Lower lobe of right lung (tissue), 2 donors: ENCODE measurements at regions not wholly inside any gene's neighbourhood (a gene's known extent, or its start where the extent isn't known, plus 50 kb on each side); places are given as distances from the start of the nearest gene placed in this dataset.

Experiments
- ATAC-seq, 2 donors: fragments of 200-7000 bp; cut with Tn5 transposase; one replicate each; pipeline ENCODE4 v1.9.1; 2020 to 2022; ENCODE audit warnings: mild to moderate bottlenecking in 2 of 2, moderate library complexity in 2 of 2
- DNase-seq: peaks from one replicate; pipeline ENCODE4 v3.0.0-alpha.2; 2020
- H3K27ac ChIP-seq: fragments of 200-600 bp; one replicate; pipeline ENCODE4 v1.8.0; 2022
- H3K27me3 ChIP-seq: fragments of 200-600 bp; one replicate; pipeline ENCODE4 v1.8.0; 2022; ENCODE audit warnings: low read depth
- H3K36me3 ChIP-seq: fragments of 200-600 bp; one replicate; pipeline ENCODE4 v1.8.0; 2022; ENCODE audit warnings: mild to moderate bottlenecking
- H3K4me1 ChIP-seq: fragments of 200-600 bp; one replicate; pipeline ENCODE4 v1.8.0; 2022
- H3K4me3 ChIP-seq: fragments of 200-600 bp; one replicate; pipeline ENCODE4 v1.8.0; 2022; ENCODE audit warnings: mild to moderate bottlenecking
- H3K9me3 ChIP-seq: fragments of 200-600 bp; one replicate; pipeline ENCODE4 v1.8.0; 2022
- intact Hi-C: fragments of 100-400 bp; cut with DNase I; formaldehyde crosslinking; loops from one replicate; pipeline ENCODE4 v1.11.0; 2022
- TF ChIP-seq, protein P1 (sequence below): fragments of 200-600 bp; IDR thresholded peaks from one replicate; pipeline ENCODE4 v1.8.0; 2022; ENCODE audit warnings: antibody characterized with exemption, mild to moderate bottlenecking
- donor health status: DM: no; HTN: yes; CAD: no; lungs with severe emphysema.

DNA sequence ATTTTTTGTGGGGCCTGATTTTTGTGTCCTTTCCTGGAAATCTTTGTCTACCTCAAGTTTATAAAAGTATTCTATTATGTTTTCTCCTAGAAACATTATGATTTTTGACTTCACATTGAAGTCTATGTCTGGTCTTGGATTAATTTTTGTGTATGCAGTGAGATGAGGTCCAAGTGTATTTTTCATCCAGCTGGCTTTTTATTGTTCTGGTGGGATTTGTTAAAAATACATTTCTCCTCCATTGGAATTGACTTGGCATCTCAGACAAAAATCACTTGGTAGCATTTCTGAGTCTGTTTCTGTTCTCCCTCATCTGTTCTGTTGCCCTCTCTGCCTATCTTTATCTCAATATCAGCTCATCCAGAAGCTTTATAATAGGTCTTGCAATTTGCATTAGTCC lies 109.0 kb downstream of the IRX1 start:
- Histone ChIP-seq H3K27me3 (peaks cover 6% of the 10 kb centered on the region), H3K4me3 (no peak overlapping the region), H3K4me1 (no peaks in the 10 kb centered on the region), H3K27ac (no peak overlapping the region), H3K36me3 (no peaks in the 10 kb centered on the region), H3K9me3 (no peaks in the 10 kb centered on the region)
- ATAC-seq: no peak
- TF ChIP-seq, protein P1, sequence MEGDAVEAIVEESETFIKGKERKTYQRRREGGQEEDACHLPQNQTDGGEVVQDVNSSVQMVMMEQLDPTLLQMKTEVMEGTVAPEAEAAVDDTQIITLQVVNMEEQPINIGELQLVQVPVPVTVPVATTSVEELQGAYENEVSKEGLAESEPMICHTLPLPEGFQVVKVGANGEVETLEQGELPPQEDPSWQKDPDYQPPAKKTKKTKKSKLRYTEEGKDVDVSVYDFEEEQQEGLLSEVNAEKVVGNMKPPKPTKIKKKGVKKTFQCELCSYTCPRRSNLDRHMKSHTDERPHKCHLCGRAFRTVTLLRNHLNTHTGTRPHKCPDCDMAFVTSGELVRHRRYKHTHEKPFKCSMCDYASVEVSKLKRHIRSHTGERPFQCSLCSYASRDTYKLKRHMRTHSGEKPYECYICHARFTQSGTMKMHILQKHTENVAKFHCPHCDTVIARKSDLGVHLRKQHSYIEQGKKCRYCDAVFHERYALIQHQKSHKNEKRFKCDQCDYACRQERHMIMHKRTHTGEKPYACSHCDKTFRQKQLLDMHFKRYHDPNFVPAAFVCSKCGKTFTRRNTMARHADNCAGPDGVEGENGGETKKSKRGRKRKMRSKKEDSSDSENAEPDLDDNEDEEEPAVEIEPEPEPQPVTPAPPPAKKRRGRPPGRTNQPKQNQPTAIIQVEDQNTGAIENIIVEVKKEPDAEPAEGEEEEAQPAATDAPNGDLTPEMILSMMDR: no peak
- DNase-seq: no peak
- intact Hi-C loops: no loop called here

DNA sequence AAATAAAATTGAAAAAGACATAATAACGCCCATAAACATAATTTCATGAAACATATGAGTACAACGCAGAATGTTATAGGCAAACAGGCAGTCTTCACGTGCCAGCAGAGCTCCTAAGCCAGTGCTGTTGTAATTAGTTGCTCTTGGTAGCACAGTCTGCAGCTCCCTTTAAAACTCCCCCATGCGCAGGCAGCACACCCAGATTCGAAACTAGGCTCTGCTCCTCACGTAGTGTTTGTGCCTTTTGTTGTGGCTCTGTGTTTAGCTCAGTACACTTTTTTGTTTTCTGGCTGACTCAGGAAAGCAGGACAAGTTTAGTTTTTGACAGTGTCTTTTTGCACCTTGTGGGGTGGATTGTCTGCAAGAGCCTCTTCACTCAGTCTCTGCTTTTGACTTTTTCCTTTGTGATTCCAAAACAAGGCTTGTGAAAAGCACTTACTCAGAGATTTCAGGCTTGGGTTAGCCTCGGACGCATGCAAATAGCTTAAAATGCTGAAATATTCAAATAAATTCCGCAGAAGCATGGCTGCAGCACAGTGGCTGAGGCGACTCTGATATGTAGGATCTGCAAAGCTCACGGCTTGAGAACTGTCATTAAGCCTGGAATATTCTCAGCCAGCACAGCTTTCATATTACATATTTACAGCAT lies 113.6 kb downstream of the IRX1 start:
- Histone ChIP-seq H3K27ac (no peak overlapping the region), H3K36me3 (no peaks in the 10 kb centered on the region), H3K9me3 (no peaks in the 10 kb centered on the region), H3K4me1 (no peaks in the 10 kb centered on the region), H3K27me3 (peaks cover 6% of the 10 kb centered on the region), H3K4me3 (no peak overlapping the region)
- TF ChIP-seq, protein P1: no peak
- no peak for ATAC-seq
- DNase-seq: no peak
- intact Hi-C loops: no loop called here

DNA sequence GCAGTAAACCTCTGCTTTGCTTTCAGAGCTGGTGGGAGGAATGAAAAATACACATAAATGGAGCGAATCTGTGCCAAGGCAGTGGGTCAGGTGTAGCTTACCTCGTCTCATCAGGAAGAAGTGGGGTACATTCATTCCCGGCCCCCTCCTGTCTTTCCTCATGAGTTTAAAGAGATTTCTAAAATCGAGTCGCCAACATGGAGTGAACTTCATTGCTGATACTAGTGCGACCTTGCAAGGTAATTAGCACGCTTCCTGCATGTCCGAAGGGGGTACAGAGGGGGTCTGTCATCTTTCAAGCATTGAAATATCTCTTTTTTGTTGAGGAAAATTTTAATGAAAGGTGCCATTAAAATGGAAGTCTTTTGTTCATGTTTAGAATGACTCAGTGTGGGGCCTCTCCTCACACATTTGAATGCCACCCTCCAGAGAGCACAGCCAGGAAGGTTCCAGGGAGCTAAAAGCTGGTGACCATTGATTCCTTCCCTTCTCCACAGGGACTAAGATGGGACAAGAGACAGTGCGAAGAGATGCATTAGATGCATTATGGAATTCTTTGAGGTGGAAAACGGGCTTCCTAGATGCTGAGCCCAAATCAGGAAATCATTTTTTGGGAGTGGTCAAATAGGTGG lies 114.2 kb downstream of the IRX1 start:
- Histone ChIP-seq H3K9me3 (no peaks in the 10 kb centered on the region), H3K27ac (no peak overlapping the region), H3K4me1 (no peaks in the 10 kb centered on the region), H3K36me3 (no peaks in the 10 kb centered on the region), H3K4me3 (no peak overlapping the region), H3K27me3 (peaks cover 6% of the 10 kb centered on the region)
- no peak for DNase-seq
- TF ChIP-seq, protein P1: no peak
- no peak for ATAC-seq
- intact Hi-C loops: no loop called here

DNA sequence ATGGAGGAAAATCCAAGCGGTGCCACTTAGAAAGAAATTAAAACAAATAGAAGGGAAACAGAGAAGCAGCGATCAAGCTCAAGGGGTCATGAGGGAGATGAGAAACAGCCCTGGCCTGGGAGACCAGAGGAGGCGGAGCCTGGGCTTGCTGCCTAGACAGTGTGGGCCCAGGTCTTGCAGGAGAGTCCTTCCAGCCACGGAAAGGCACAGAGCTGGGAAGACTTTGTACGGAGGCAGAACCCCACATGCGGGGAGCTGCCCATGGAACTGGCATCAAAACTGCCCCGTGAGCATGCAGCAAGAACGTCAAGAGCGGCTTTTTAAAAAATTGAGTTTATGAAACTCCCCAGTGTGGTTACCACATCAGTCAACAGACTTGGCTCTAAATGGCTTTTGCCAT lies 119.4 kb downstream of the IRX1 start:
- TF ChIP-seq, protein P1: no peak
- peak in 1 of 2 donors; percentile 32 for ATAC-seq
- no peak overlapping the region for H3K4me3 ChIP-seq
- H3K27ac ChIP-seq: no peak overlapping the region
- H3K9me3 ChIP-seq: peaks cover 6% of the 10 kb centered on the region
- DNase-seq: no peak
- intact Hi-C loops: no loop called here
- no peaks in the 10 kb centered on the region for H3K27me3 ChIP-seq
- no peaks in the 10 kb centered on the region for H3K4me1 ChIP-seq
- H3K36me3 ChIP-seq: no peaks in the 10 kb centered on the region

DNA sequence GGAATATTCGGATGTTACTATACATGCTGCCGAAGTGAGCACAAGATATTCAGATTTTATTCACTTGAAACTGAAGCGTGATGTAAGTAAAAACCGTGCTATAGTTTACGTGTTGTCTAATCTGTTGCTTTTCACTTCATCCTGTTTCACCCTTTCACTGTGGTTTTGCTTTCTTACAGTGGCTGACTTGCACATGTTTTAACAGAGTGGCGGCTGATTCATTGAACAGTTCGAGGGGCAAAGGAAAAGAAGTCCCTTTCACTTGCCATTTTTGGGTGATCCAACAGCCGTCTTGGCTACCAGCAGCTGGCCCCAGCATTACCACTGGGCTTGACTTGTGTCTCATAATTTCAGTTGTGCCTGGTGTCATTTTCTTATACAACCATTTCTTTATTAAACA lies 134.0 kb downstream of the IRX1 start:
- intact Hi-C loops: no loop called here
- H3K4me1 ChIP-seq: no peaks in the 10 kb centered on the region
- ATAC-seq (no peak), DNase-seq (no peak)
- H3K36me3 ChIP-seq: no peaks in the 10 kb centered on the region
- no peaks in the 10 kb centered on the region for H3K9me3 ChIP-seq
- no peaks in the 10 kb centered on the region for H3K27me3 ChIP-seq
- H3K4me3 ChIP-seq: no peak overlapping the region
- TF ChIP-seq, protein P1: no peak
- H3K27ac ChIP-seq: no peak overlapping the region
